CD14-positive monocyte (primary cell): ENCODE measurements at regions not wholly inside any gene's neighbourhood (a gene's known extent, or its start where the extent isn't known, plus 50 kb on each side); places are given as distances from the start of the nearest gene placed in this dataset.

Experiments
- DNase-seq, 3 donors: peaks; one replicate each; pipeline ENCODE4 v3.0.0-alpha.2; 2011 to 2022
- H2AFZ ChIP-seq: 2 replicates; pipeline ENCODE4 v1.6.0; 2012; ENCODE audit warnings: mild to moderate bottlenecking, low read depth, low read length, inconsistent platforms; ENCODE audit not compliant: insufficient read depth, poor library complexity, severe bottlenecking
- H3K27ac ChIP-seq, 2 donors: 1 replicate in 1 of 2; 2 replicates in 1 of 2; pipeline ENCODE4 v1.5.1; 2012 to 2013; ENCODE audit warnings: low read length in 2 of 2, control low read depth in 1 of 2, inconsistent platforms in 1 of 2, low read depth in 1 of 2, mild to moderate bottlenecking in 1 of 2
- H3K27me3 ChIP-seq, 2 donors: one replicate each; pipeline versions ENCODE4 v1.6.0 to v1.6.1; 2011 to 2013; ENCODE audit warnings: low read length in 2 of 2; ENCODE audit not compliant: control insufficient read depth in 2 of 2, insufficient read depth in 2 of 2
- H3K36me3 ChIP-seq, 2 donors: replicated peaks in 1 of 2; 1 replicate in 1 of 2; 2 replicates in 1 of 2; pipeline versions ENCODE4 v1.5.1 to v1.6.1; 2012 to 2013; ENCODE audit warnings: low read length in 2 of 2, control low read depth in 1 of 2, inconsistent platforms in 1 of 2, mild to moderate bottlenecking in 1 of 2; ENCODE audit not compliant: insufficient read depth in 2 of 2, control insufficient read depth in 1 of 2
- H3K4me1 ChIP-seq, 2 donors: 1 replicate in 1 of 2; 2 replicates in 1 of 2; pipeline versions ENCODE4 v1.5.1 to v1.6.1; 2012 to 2013; ENCODE audit warnings: low read length in 2 of 2, control low read depth in 1 of 2, inconsistent platforms in 1 of 2, mild to moderate bottlenecking in 1 of 2, moderate library complexity in 1 of 2; ENCODE audit not compliant: insufficient read depth in 2 of 2, control insufficient read depth in 1 of 2
- H3K4me2 ChIP-seq: replicated peaks from 2 replicates; pipeline ENCODE3; 2012; ENCODE audit warnings: low read length, moderate library complexity, mild to moderate bottlenecking; ENCODE audit not compliant: poor library complexity, severe bottlenecking; ENCODE audit errors: extremely low read depth
- H3K4me3 ChIP-seq, 3 experiments: fragments of 200-600 bp in 1 of 3; sonication (generic) in 1 of 3; replicated peaks in 1 of 3; 1 replicate in 2 of 3; 2 replicates in 1 of 3; pipeline ENCODE4 v1.5.1; 2011 to 2013; ENCODE audit warnings: low read length in 3 of 3, mild to moderate bottlenecking in 3 of 3, control low read depth in 2 of 3, low read depth in 2 of 3, inconsistent platforms in 1 of 3, moderate library complexity in 1 of 3
- H3K79me2 ChIP-seq: 2 replicates; pipeline ENCODE4 v1.6.0; 2012; ENCODE audit warnings: mild to moderate bottlenecking, control low read depth, inconsistent platforms, low read length, moderate library complexity; ENCODE audit not compliant: insufficient read depth
- H3K9ac ChIP-seq: 2 replicates; pipeline ENCODE4 v1.6.0; 2017; ENCODE audit warnings: low read length, mild to moderate bottlenecking; ENCODE audit not compliant: insufficient read depth, poor library complexity, severe bottlenecking
- H3K9me3 ChIP-seq, 2 donors: replicated peaks in 1 of 2; 1 replicate in 1 of 2; 2 replicates in 1 of 2; pipeline versions ENCODE4 v1.5.1 to v1.6.1; 2012 to 2013; ENCODE audit warnings: low read length in 2 of 2, control low read depth in 1 of 2; ENCODE audit not compliant: control insufficient read depth in 1 of 2, insufficient read depth in 1 of 2
- H4K20me1 ChIP-seq: 2 replicates; pipeline ENCODE4 v1.6.0; 2012; ENCODE audit warnings: mild to moderate bottlenecking, low read length, control low read depth, moderate library complexity; ENCODE audit not compliant: insufficient read depth
- H3K27ac Mint-ChIP-seq, 7 donors: one replicate each; pipeline ENCODE4 v1.8.0; 2020; ENCODE audit warnings: mild to moderate bottlenecking in 7 of 7, mixed read lengths in 7 of 7, moderate library complexity in 6 of 7, inconsistent platforms in 2 of 7
- H3K27me3 Mint-ChIP-seq, 3 donors: one replicate each; pipeline ENCODE4 v1.8.0; 2021 to 2022; ENCODE audit warnings: low read depth in 3 of 3, mild to moderate bottlenecking in 3 of 3, mixed read lengths in 3 of 3, moderate library complexity in 3 of 3, inconsistent platforms in 1 of 3
- H3K36me3 Mint-ChIP-seq, 2 donors: one replicate each; pipeline ENCODE4 v1.8.0; 2020; ENCODE audit warnings: mixed read lengths in 2 of 2, inconsistent platforms in 1 of 2, mild to moderate bottlenecking in 1 of 2
- H3K4me1 Mint-ChIP-seq: one replicate; pipeline ENCODE4 v1.8.0; 2020; ENCODE audit warnings: mild to moderate bottlenecking, mixed read lengths
- H3K4me3 Mint-ChIP-seq, 2 donors: one replicate each; pipeline ENCODE4 v1.8.0; 2020; ENCODE audit warnings: mild to moderate bottlenecking in 2 of 2, mixed read lengths in 2 of 2, moderate library complexity in 1 of 2
- H3K9me3 Mint-ChIP-seq, 7 donors: one replicate each; pipeline ENCODE4 v1.8.0; 2020 to 2022; ENCODE audit warnings: mixed read lengths in 7 of 7, mild to moderate bottlenecking in 6 of 7, moderate library complexity in 6 of 7, inconsistent platforms in 2 of 7
- CTCF ChIP-seq: fragments of 200-600 bp; IDR thresholded peaks from one replicate; pipeline ENCODE4 v1.8.0; 2022; ENCODE audit warnings: antibody characterized with exemption, mild to moderate bottlenecking
- WGBS: methylation state at CpG from one replicate; pipeline ENCODE4 v1.1.5; 2013; ENCODE audit warnings: missing lambda C conversion rate; ENCODE audit not compliant: insufficient coverage; 5-methylcytosine and 5-hydroxymethylcytosine counted together
- intact Hi-C, 2 donors: fragments of 100-400 bp; cut with micrococcal nuclease; formaldehyde crosslinking; loops; one replicate each; pipeline versions ENCODE4 v1.15.0 to v1.15.1; 2023

GRCh38 chr10:78304091-78305045 is 270.7 kb downstream of the RPS24 start:
- H3K9me3 ChIP-seq = peaks cover 0 to 7% of the 10 kb centered on the region in 2 donors
- no peaks in the 10 kb centered on the region for H4K20me1 ChIP-seq
- intact Hi-C loops = loop anchor here (5.0 to 10.0 kb wide), 5 partner anchors 47 to 450 kb away; partner anchors contain the start of gene RPS24 (in 1 of the 2)
- H3K27me3 ChIP-seq = no peaks in the 10 kb centered on the region
- no peak overlapping the region for H2AFZ ChIP-seq
- H3K4me1 Mint-ChIP-seq = peaks cover 28% of the 10 kb centered on the region
- no peak overlapping the region for H3K27ac ChIP-seq
- peaks cover 2 to 11% (median 6%) of the 10 kb centered on the region in 7 donors for H3K9me3 Mint-ChIP-seq
- no peaks in the 10 kb centered on the region for H3K36me3 Mint-ChIP-seq
- no peaks in the 10 kb centered on the region for H3K36me3 ChIP-seq
- H3K27me3 Mint-ChIP-seq = peaks cover 6% of the 10 kb centered on the region in 3 donors
- H3K4me1 ChIP-seq = peaks cover 28 to 30% of the 10 kb centered on the region in 2 donors
- no peak overlapping the region for H3K4me3 ChIP-seq
- H3K79me2 ChIP-seq = no peaks in the 10 kb centered on the region
- peak overlapping the region in 2 of 7 donors; percentile 5 to 42 for H3K27ac Mint-ChIP-seq
- TF ChIP-seq CTCF = no peak
- WGBS = 67% methylated on average over 8 of the region's 12 CpGs
- no peak overlapping the region for H3K4me2 ChIP-seq
- no peak overlapping the region for H3K4me3 Mint-ChIP-seq
- no peak overlapping the region for H3K9ac ChIP-seq
- no peak for DNase-seq

GRCh38 chr10:78305311-78305710 is 271.6 kb downstream of the RPS24 start:
- WGBS = 100% methylated on average over 1 of the region's 3 CpGs
- no peaks in the 10 kb centered on the region for H4K20me1 ChIP-seq
- no peak overlapping the region for H2AFZ ChIP-seq
- H3K27me3 Mint-ChIP-seq = peaks cover 6 to 8% (median 7%) of the 10 kb centered on the region in 3 donors
- peaks cover 20 to 21% of the 10 kb centered on the region in 2 donors for H3K4me1 ChIP-seq
- no peaks in the 10 kb centered on the region for H3K27me3 ChIP-seq
- no peaks in the 10 kb centered on the region for H3K79me2 ChIP-seq
- TF ChIP-seq CTCF = no peak
- no peak overlapping the region for H3K4me3 Mint-ChIP-seq
- H3K9me3 Mint-ChIP-seq = peaks cover 0 to 6% (median 2%) of the 10 kb centered on the region in 7 donors
- no peak overlapping the region for H3K9ac ChIP-seq
- no peak overlapping the region for H3K27ac ChIP-seq
- H3K4me1 Mint-ChIP-seq = peaks cover 20% of the 10 kb centered on the region
- intact Hi-C loops = loop anchor here (5.0 to 10.0 kb wide), 3 partner anchors 51 to 449 kb away; no protein-coding TSS in a partner anchor
- no peak overlapping the region for H3K4me3 ChIP-seq
- H3K27ac Mint-ChIP-seq = no peak overlapping the region
- no peaks in the 10 kb centered on the region for H3K36me3 Mint-ChIP-seq
- H3K9me3 ChIP-seq = peaks cover 0 to 5% of the 10 kb centered on the region in 2 donors
- H3K4me2 ChIP-seq = no peak overlapping the region
- no peak for DNase-seq
- no peaks in the 10 kb centered on the region for H3K36me3 ChIP-seq
